Fibroblast of the conjunctiva (primary cell): ENCODE measurements at regions not wholly inside any gene's neighbourhood (a gene's known extent, or its start where the extent isn't known, plus 50 kb on each side); places are given as distances from the start of the nearest gene placed in this dataset.

Experiments
- DNase-seq: peaks from one replicate; pipeline ENCODE4 v3.0.0-alpha.2; 2010; ENCODE audit warnings: low read depth

- DNase-seq = no peak
Observed at GRCh38 chr1:62370594-62370993, 51.4 kb upstream of the KANK4 start.

GRCh38 chr1:62371375-62371774 is 52.1 kb upstream of the KANK4 start:
- no peak for DNase-seq

- DNase-seq = no peak
Observed at GRCh38 chr1:62373221-62373620, 54.0 kb upstream of the KANK4 start.

- DNase-seq = no peak
Observed at GRCh38 chr1:62377043-62377562, 57.9 kb upstream of the KANK4 start.

- DNase-seq = no peak
Observed at GRCh38 chr1:62380181-62380580, 56.7 kb upstream of the USP1 start.

GRCh38 chr1:62381831-62382657 is 54.8 kb upstream of the USP1 start:
- DNase-seq = no peak

- no peak for DNase-seq
Observed at GRCh38 chr1:62382658-62382955, 54.2 kb upstream of the USP1 start.

GRCh38 chr1:62384276-62385005 is 52.4 kb upstream of the USP1 start:
- peak; percentile 98 for DNase-seq

- no peak for DNase-seq
Observed at GRCh38 chr1:62385923-62386322, 50.9 kb upstream of the USP1 start.

GRCh38 chr1:62386351-62387121 is 50.3 kb upstream of the USP1 start:
- DNase-seq = peak; percentile 24
